ENCODE measurements at regions not wholly inside any gene's neighbourhood (a gene's known extent, or its start where the extent isn't known, plus 50 kb on each side); places are given as distances from the start of the nearest gene placed in this dataset.

DNA sequence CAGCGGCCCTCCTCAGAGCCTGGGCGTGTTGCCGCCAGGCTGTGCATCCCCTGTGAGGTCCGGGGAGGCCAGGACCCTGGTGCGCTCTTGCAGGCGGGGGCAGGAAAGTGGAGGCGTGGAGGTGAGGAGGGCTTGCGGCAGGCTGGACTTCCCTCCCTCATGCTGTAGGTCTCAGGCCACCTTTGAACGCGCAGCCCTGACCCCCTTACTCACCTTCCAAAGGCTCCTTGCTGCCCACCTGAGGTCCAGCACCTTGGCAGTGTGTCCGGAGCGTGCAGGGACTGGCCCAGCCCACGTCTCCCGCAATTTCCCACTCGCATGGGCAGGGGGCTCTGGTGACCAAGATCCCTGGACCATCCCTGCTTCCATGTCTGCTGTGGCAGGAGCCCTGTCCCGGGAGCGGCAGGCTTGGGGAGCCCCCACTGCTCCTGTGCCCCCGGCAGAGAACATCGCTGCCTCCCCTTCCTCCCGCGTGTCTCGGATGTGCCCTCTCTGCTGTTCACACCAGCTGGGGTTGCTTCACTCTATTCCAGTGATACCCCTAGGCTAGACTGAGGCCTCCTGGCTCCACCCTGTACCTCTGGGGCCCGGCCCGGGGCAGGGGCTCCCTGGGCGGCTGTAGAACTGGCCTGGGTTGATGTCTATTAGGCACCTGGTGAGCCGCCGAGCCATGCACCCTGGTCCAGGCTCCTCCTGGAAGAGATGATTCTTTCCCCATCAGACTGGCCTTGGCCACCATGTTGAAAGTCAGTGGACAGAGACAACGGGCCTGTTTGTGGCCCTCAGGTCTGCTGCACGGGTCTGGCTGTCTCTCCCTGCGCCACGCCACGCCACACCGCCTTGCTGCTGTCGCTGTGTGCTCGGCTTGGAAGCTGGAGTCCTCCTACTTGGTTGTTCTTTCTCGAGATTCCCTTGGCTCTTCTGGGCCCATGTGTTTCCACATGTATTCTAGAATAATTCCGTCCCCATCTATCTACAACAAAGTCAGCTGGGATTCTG is 95.4 kb upstream of the ADRA2C start:
- no peak overlapping the region for H3K4me2 ChIP-seq (ENCODE audit: low read length)
- H3K27me3 ChIP-seq (ENCODE audit: insufficient read depth, low read depth, low read length): no peaks in the 10 kb centered on the region
- no peaks in the 10 kb centered on the region for H3K79me2 ChIP-seq (replicated peaks; ENCODE audit: insufficient read depth, low read length)
- no peaks in the 10 kb centered on the region for H3F3A ChIP-seq (ENCODE audit: insufficient read depth, low read length, poor library complexity, severe bottlenecking)
- H3K4me3 ChIP-seq (ENCODE audit: low read length): no peak overlapping the region
- no peaks in the 10 kb centered on the region for H3K9me3 ChIP-seq (ENCODE audit: low read length)
- no peak overlapping the region for H3K9ac ChIP-seq (ENCODE audit: low read length)
- H3K36me3 ChIP-seq (ENCODE audit: insufficient read depth, low read length): no peaks in the 10 kb centered on the region
- no peaks in the 10 kb centered on the region for H3K9me2 ChIP-seq (ENCODE audit: insufficient read depth, low read length)
- no peak overlapping the region for H2AFZ ChIP-seq (ENCODE audit: low read depth, low read length)
- TF ChIP-seq EP300 (conservative IDR thresholded peaks at IDR 0.05; ENCODE audit: poor library complexity, severe bottlenecking) (no peak), SMC3 (conservative IDR thresholded peaks at IDR 0.05; ENCODE audit: poor library complexity) (no peak), POLR2AphosphoS5 (IDR thresholded peaks at IDR 0.05) (no peak), RAD21 (conservative IDR thresholded peaks at IDR 0.05) (no peak), CTCF (IDR thresholded peaks at IDR 0.05; ENCODE audit: poor library complexity, severe bottlenecking) (no peak), TAF1 (IDR thresholded peaks at IDR 0.05; ENCODE audit: low read depth) (no peak), REST (IDR thresholded peaks at IDR 0.05; ENCODE audit: borderline replicate concordance) (no peak), EZH2 (IDR thresholded peaks at IDR 0.05; ENCODE audit: borderline replicate concordance, insufficient read depth, low read length, poor library complexity, severe bottlenecking) (no peak), MXI1 (conservative IDR thresholded peaks at IDR 0.05; ENCODE audit: poor library complexity, severe bottlenecking) (no peak)
- no peaks in the 10 kb centered on the region for H4K20me1 ChIP-seq (ENCODE audit: insufficient read depth)
- no peak overlapping the region for H3K27ac ChIP-seq (ENCODE audit: low read length)

- Histone ChIP-seq H3F3A (ENCODE audit: insufficient read depth, low read length, poor library complexity, severe bottlenecking) (no peaks in the 10 kb centered on the region), H4K20me1 (ENCODE audit: insufficient read depth) (no peaks in the 10 kb centered on the region), H3K9ac (ENCODE audit: low read length) (no peak overlapping the region), H3K4me3 (ENCODE audit: low read length) (no peak overlapping the region), H3K27me3 (ENCODE audit: insufficient read depth, low read depth, low read length) (no peaks in the 10 kb centered on the region), H3K9me2 (ENCODE audit: insufficient read depth, low read length) (no peaks in the 10 kb centered on the region), H3K4me2 (ENCODE audit: low read length) (no peak overlapping the region), H3K36me3 (ENCODE audit: insufficient read depth, low read length) (no peaks in the 10 kb centered on the region), H3K27ac (ENCODE audit: low read length) (no peak overlapping the region), H3K79me2 (replicated peaks; ENCODE audit: insufficient read depth, low read length) (no peaks in the 10 kb centered on the region), H2AFZ (ENCODE audit: low read depth, low read length) (no peak overlapping the region), H3K9me3 (ENCODE audit: low read length) (no peaks in the 10 kb centered on the region)
- TF ChIP-seq CTCF (IDR thresholded peaks at IDR 0.05; ENCODE audit: poor library complexity, severe bottlenecking) (no peak), EZH2 (IDR thresholded peaks at IDR 0.05; ENCODE audit: borderline replicate concordance, insufficient read depth, low read length, poor library complexity, severe bottlenecking) (no peak), RAD21 (conservative IDR thresholded peaks at IDR 0.05) (no peak), SMC3 (conservative IDR thresholded peaks at IDR 0.05; ENCODE audit: poor library complexity) (no peak), POLR2AphosphoS5 (IDR thresholded peaks at IDR 0.05) (no peak), MXI1 (conservative IDR thresholded peaks at IDR 0.05; ENCODE audit: poor library complexity, severe bottlenecking) (no peak)
Observed at GRCh38 chr4:3669553-3669949, 96.6 kb upstream of the ADRA2C start.

Data from neural cell (in vitro differentiated cells).